Mucosa of descending colon (tissue), 3 donors: ENCODE measurements at regions not wholly inside any gene's neighbourhood (a gene's known extent, or its start where the extent isn't known, plus 50 kb on each side); places are given as distances from the start of the nearest gene placed in this dataset.

ENCODE experiments used
- ATAC-seq: fragments of 200-7000 bp; cut with Tn5 transposase; one replicate; pipeline ENCODE4 v1.9.1; 2020; ENCODE audit warnings: mild to moderate bottlenecking, moderate library complexity
- DNase-seq, 3 donors: peaks; one replicate each; pipeline ENCODE4 v3.0.0-alpha.2; 2020
- H3K36me3 ChIP-seq: fragments of 200-600 bp; one replicate; pipeline ENCODE4 v1.8.0; 2021; ENCODE audit warnings: low read depth, mild to moderate bottlenecking
- H3K4me1 ChIP-seq: fragments of 200-600 bp; one replicate; pipeline ENCODE4 v1.8.0; 2021; ENCODE audit warnings: low read depth, mild to moderate bottlenecking
- H3K4me3 ChIP-seq: fragments of 200-600 bp; one replicate; pipeline ENCODE4 v1.8.0; 2021; ENCODE audit warnings: mild to moderate bottlenecking
- H3K9me3 ChIP-seq: fragments of 200-600 bp; one replicate; pipeline ENCODE4 v1.8.0; 2021; ENCODE audit warnings: mild to moderate bottlenecking
- CTCF ChIP-seq: fragments of 200-600 bp; IDR thresholded peaks from one replicate; pipeline ENCODE4 v1.8.0; 2022; ENCODE audit warnings: antibody characterized with exemption, mild to moderate bottlenecking
- intact Hi-C, 2 donors: fragments of 100-400 bp; cut with DNase I in 1 of 2; cut with micrococcal nuclease in 1 of 2; formaldehyde crosslinking; loops; one replicate each; pipeline versions ENCODE4 v1.11.0 to v1.11.1; 2022; cut with DNase I, micrococcal nuclease
- donor health status: DM: no; HTN: no; CAD: no; lungs with moderate emphysema.
- donor health status: DM: no; HTN: no; CAD: no.
- donor health status: DM: no; HTN: yes; CAD: no.

DNA sequence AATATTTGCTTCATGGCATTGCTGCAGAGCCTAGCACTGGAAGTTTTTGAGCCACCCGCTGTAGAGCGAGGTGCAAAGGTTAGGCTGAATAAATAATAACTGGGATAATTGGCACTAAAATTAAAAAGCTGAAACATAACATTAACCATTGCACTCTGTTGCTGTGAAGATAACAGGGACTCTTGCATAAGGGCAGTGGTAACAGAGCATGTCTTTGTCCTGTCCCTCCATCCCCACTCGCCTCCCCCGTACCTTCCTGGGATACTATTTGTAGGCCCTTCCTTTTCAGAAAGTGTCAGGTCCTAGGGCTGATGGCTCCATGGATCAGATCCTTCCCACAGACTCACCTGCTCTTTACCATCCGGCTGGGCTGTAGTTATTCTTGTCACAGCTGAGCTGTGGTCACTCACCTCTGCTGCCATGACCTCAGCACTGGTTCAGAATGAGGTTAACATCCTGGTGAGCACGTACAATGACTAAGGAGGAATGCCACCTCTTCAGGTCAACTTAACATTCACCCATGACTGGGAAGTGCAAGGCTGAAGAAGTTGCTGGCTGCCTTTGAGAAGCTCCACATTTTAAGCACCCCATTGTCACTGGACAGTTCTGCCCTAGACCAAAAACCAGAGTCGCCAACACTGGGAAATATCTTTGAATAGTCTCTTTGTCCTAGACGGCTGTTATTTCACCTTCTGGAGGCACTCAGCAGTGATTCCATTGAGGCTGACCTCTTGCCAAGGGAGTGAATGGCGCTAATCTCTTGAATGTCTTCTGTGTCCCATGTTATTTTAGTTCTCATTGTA is 103.2 kb upstream of the KIRREL3 start:
- no peaks in the 10 kb centered on the region for H3K36me3 ChIP-seq
- DNase-seq (no peak), ATAC-seq (no peak)
- intact Hi-C loops, result no loop called here
- no peak for TF ChIP-seq CTCF
- no peak overlapping the region for H3K4me3 ChIP-seq
- no peaks in the 10 kb centered on the region for H3K9me3 ChIP-seq
- H3K4me1 ChIP-seq, result no peaks in the 10 kb centered on the region

DNA sequence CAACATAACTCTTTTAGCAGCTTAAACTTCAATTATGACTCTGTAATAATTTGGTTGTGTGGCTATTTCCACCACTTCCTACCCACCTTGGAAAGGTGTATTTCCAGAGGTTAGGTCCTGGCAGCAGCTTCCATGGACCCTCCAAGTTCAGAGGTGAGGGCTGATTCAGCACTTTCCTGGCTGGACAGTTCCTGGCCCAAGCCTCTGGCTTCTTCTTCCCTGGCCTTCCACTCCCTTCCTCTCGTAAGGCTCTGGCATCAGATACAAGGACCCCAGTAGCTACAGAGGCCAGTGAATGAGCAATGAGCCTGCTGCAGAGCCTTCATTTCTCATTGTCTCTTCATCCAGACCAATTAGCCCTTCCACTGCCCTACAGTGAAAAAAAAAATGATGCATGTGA is 98.1 kb upstream of the KIRREL3 start:
- DNase-seq, result no peak
- Histone ChIP-seq H3K4me1 (no peaks in the 10 kb centered on the region), H3K4me3 (no peak overlapping the region), H3K36me3 (no peaks in the 10 kb centered on the region), H3K9me3 (no peaks in the 10 kb centered on the region)
- no peak for TF ChIP-seq CTCF
- no peak for ATAC-seq
- intact Hi-C loops, result no loop called here

DNA sequence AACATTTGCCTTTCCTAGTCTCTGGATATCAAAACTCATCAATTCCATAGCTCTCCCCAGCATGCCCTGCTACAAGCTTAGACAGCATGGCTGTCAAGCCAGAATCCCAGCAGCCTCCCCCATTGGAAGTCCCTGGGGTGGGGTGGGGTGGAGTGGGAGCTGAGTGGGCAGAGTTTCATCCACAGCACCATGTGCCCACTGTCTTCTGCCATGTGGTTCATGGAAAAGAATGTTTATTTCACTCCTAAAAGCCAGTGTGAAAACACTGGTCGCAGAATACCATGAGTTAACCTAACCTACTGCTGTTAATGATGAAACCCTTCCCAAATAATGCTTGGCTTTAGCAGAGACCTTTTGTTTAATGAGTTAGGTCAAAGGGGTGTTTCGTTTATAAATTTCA is 80.2 kb upstream of the KIRREL3 start:
- DNase-seq (no peak), ATAC-seq (no peak)
- H3K4me1 ChIP-seq, result no peaks in the 10 kb centered on the region
- intact Hi-C loops, result no loop called here
- no peak overlapping the region for H3K4me3 ChIP-seq
- H3K9me3 ChIP-seq, result no peaks in the 10 kb centered on the region
- H3K36me3 ChIP-seq, result no peaks in the 10 kb centered on the region
- no peak for TF ChIP-seq CTCF

- intact Hi-C loops, result no loop called here
- no peak for TF ChIP-seq CTCF
- ATAC-seq, result no peak
- Histone ChIP-seq H3K4me1 (no peaks in the 10 kb centered on the region), H3K9me3 (no peaks in the 10 kb centered on the region), H3K36me3 (no peaks in the 10 kb centered on the region), H3K4me3 (no peak overlapping the region)
- no peak for DNase-seq
Measured at GRCh38 chr11:127075758-127076157, 75.2 kb upstream of the KIRREL3 start.

DNA sequence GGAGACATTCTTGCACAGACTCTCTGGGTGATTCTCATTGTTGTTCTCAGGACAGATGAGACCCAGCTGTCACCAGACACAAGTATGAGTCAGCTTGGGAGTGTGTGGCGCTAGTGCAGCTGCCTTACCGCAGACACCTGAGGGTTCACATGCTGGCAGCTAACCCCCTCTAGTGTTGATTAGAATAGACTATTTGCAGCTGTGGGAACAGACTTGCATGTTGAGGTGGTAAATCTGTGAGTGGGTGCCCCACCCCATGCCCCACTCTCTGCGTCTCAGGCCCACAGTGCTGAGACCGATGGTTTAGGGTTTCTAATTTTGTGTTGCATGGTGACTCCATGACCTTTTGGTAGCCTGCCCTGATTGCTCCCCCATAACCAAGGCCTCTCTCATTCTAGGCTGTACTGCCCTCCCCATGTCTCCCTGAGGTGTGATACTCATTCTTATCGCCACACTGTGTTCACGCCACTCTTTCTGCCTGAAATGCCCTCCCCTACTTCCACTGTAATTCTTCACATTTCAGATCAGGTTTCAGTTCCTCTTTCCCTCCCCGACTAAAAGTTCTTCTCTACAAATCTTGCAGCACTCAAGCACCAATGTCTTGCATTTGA is 73.7 kb upstream of the KIRREL3 start:
- TF ChIP-seq CTCF, result no peak
- Histone ChIP-seq H3K9me3 (no peaks in the 10 kb centered on the region), H3K4me1 (no peaks in the 10 kb centered on the region), H3K36me3 (no peaks in the 10 kb centered on the region), H3K4me3 (no peak overlapping the region)
- DNase-seq (peak in 2 of 3 donors; percentile 43 to 60), ATAC-seq (peak; percentile 92)
- intact Hi-C loops, result no loop called here
